Activated CD4-positive, alpha-beta T cell treated with anti-CD3 and anti-CD28 coated beads for 4 hours (primary cell): ENCODE measurements at regions not wholly inside any gene's neighbourhood (a gene's known extent, or its start where the extent isn't known, plus 50 kb on each side); places are given as distances from the start of the nearest gene placed in this dataset.

ENCODE experiments used
- DNase-seq, 2 donors: peaks; one replicate each; pipeline ENCODE4 v3.0.0-alpha.2; 2020

GRCh38 chr5:167892352-167893115, 398.9 kb upstream of the WWC1 start:
- DNase-seq, result no peak

GRCh38 chr5:167893271-167893670, 398.2 kb upstream of the WWC1 start:
- no peak for DNase-seq

GRCh38 chr5:167894631-167895472, 396.6 kb upstream of the WWC1 start:
- DNase-seq, result no peak

- DNase-seq, result no peak
Observed at GRCh38 chr5:167895899-167896659, 395.4 kb upstream of the WWC1 start.

GRCh38 chr5:167896814-167897213, 394.6 kb upstream of the WWC1 start:
- no peak for DNase-seq

- DNase-seq, result no peak
Observed at GRCh38 chr5:167897371-167897770, 394.1 kb upstream of the WWC1 start.

- DNase-seq, result no peak
Observed at GRCh38 chr5:167898361-167899042, 392.9 kb upstream of the WWC1 start.

- no peak for DNase-seq
Observed at GRCh38 chr5:167899490-167900070, 391.9 kb upstream of the WWC1 start.

- DNase-seq, result no peak
Observed at GRCh38 chr5:167900340-167900935, 391.0 kb upstream of the WWC1 start.

GRCh38 chr5:167902298-167902697, 389.1 kb upstream of the WWC1 start:
- no peak for DNase-seq

- no peak for DNase-seq
Observed at GRCh38 chr5:167903243-167903642, 388.2 kb upstream of the WWC1 start.

- DNase-seq, result no peak
Observed at GRCh38 chr5:167903659-167904058, 387.8 kb upstream of the WWC1 start.

- DNase-seq, result no peak
Observed at GRCh38 chr5:167905919-167906853, 385.3 kb upstream of the WWC1 start.

GRCh38 chr5:167908606-167909005, 382.8 kb upstream of the WWC1 start:
- DNase-seq, result no peak

GRCh38 chr5:167912941-167913665, 378.3 kb upstream of the WWC1 start:
- DNase-seq, result no peak

GRCh38 chr5:167915237-167915636, 376.2 kb upstream of the WWC1 start:
- DNase-seq, result no peak

GRCh38 chr5:167916261-167916691, 375.2 kb upstream of the WWC1 start:
- DNase-seq, result no peak

GRCh38 chr5:167916706-167917105, 374.7 kb upstream of the WWC1 start:
- no peak for DNase-seq

- DNase-seq, result no peak
Observed at GRCh38 chr5:167918184-167918812, 373.1 kb upstream of the WWC1 start.
